K562 (cell line): ENCODE measurements at regions not wholly inside any gene's neighbourhood (a gene's known extent, or its start where the extent isn't known, plus 50 kb on each side); places are given as distances from the start of the nearest gene placed in this dataset.

Experiments used
- ATAC-seq: fragments of 200-7000 bp; cut with Tn5 transposase; 3 replicates; pipeline ENCODE4 v1.9.1; 2020; ENCODE audit warnings: moderate library complexity
- BruUV-seq: library from RNA; stranded (reverse); fragments of 400-500 nt; replicated peaks from 2 replicates; lab custom pipeline; 2021; lab: Mats Ljungman, UMichigan
- CTCF ChIA-PET: fragments of 300-600 bp; formaldehyde crosslinking; extraction: SDS; loops from one replicate; lab custom pipeline; 2021; ENCODE audit warnings: low intra/inter-chr PET ratio; lab: Yijun Ruan, JAX
- POLR2A ChIA-PET: fragments of 300-600, 350-650 bp; sonication (Branson Sonifier 250); formaldehyde crosslinking; extraction: SDS; loops from one replicate; lab custom pipeline; 2021; ENCODE audit warnings: antibody characterized with exemption, inconsistent platforms; lab: Yijun Ruan, JAX
- DNase-seq, 4 experiments: peaks; one replicate each; pipeline versions ENCODE4 v3.0.0 to v3.0.0-alpha.2; 2011 to 2018; ENCODE audit warnings: low spot score in 3 of 4, mixed read lengths in 3 of 4; ENCODE audit errors: extremely low read depth in 1 of 4
- FAIRE-seq: peaks from 2 replicates; lab custom pipeline; 2011; peaks lifted over from hg19 to GRCh38; lab: Jason Lieb, UNC
- H2AFZ ChIP-seq: 2 replicates; pipeline ENCODE4 v1.6.0; 2011; ENCODE audit warnings: low read depth, low read length, control low read depth, inconsistent platforms
- H3K27ac ChIP-seq: fragments of 200-600 bp; 3 replicates; pipeline ENCODE4 v1.8.0; 2011; ENCODE audit warnings: low read depth, mild to moderate bottlenecking, control low read depth, inconsistent platforms, low read length, moderate library complexity, mixed read lengths; ENCODE audit errors: extremely low read depth
- H3K27me3 ChIP-seq, 2 experiments: fragments of 300-600 bp in 1 of 2; 2 replicates in 1 of 2; 3 replicates in 1 of 2; pipeline versions ENCODE4 v1.6.0 to v1.8.0; 2011; ENCODE audit warnings: inconsistent platforms in 2 of 2, low read length in 2 of 2, mild to moderate bottlenecking in 1 of 2, mixed read lengths in 1 of 2, moderate library complexity in 1 of 2; ENCODE audit not compliant: control insufficient read depth in 2 of 2, insufficient read depth in 2 of 2
- H3K36me3 ChIP-seq: fragments of 300-600 bp; 3 replicates; pipeline ENCODE4 v1.8.0; 2011; ENCODE audit warnings: mild to moderate bottlenecking, low read length, inconsistent platforms; ENCODE audit not compliant: control insufficient read depth, insufficient read depth
- H3K4me1 ChIP-seq, 2 experiments: fragments of 200-600 bp in 1 of 2; replicated peaks in 1 of 2; 2 replicates in 1 of 2; 3 replicates in 1 of 2; pipeline versions ENCODE4 v1.5.1 to v1.8.0; 2011; ENCODE audit warnings: inconsistent platforms in 2 of 2, low read length in 2 of 2, mild to moderate bottlenecking in 1 of 2, mixed read lengths in 1 of 2, moderate library complexity in 1 of 2; ENCODE audit not compliant: control insufficient read depth in 2 of 2, insufficient read depth in 2 of 2
- H3K4me2 ChIP-seq: 2 replicates; pipeline ENCODE4 v1.6.1; 2011; ENCODE audit warnings: low read length, control low read depth, inconsistent platforms, mixed read lengths; ENCODE audit not compliant: insufficient read depth
- H3K4me3 ChIP-seq: fragments of 200-600 bp; sonication (generic), shearing (Covaris generic); 2 replicates; pipeline ENCODE4 v1.5.1; 2016; ENCODE audit warnings: control low read depth, inconsistent platforms
- H3K79me2 ChIP-seq: fragments of 200-600 bp; 3 replicates; pipeline ENCODE4 v1.8.0; 2011; ENCODE audit warnings: low read length, inconsistent platforms; ENCODE audit not compliant: control insufficient read depth, insufficient read depth
- H3K9ac ChIP-seq, 2 experiments: 2 replicates each; pipeline versions ENCODE4 v1.6.0 to v1.6.1; 2011; ENCODE audit warnings: low read depth in 2 of 2, low read length in 2 of 2, control low read depth in 1 of 2, inconsistent platforms in 1 of 2, mild to moderate bottlenecking in 1 of 2, mixed read lengths in 1 of 2; ENCODE audit not compliant: insufficient read depth in 1 of 2
- H3K9me1 ChIP-seq: one replicate; pipeline ENCODE4 v1.6.0; 2011; ENCODE audit warnings: inconsistent platforms, mild to moderate bottlenecking, low read length, moderate library complexity; ENCODE audit not compliant: control insufficient read depth, insufficient read depth
- H3K9me3 ChIP-seq: replicated peaks from 2 replicates; pipeline ENCODE4 v1.5.1; 2011; ENCODE audit warnings: low read depth, low read length, inconsistent platforms; ENCODE audit not compliant: control insufficient read depth, insufficient read depth
- H4K20me1 ChIP-seq: replicated peaks from 2 replicates; pipeline ENCODE4 v1.6.1; 2011; ENCODE audit warnings: low read length, inconsistent platforms, mixed read lengths; ENCODE audit not compliant: control insufficient read depth, insufficient read depth
- DIDO1 ChIP-seq: fragments of 450-650 bp; IDR thresholded peaks from 2 replicates; pipeline ENCODE4 v1.6.1; 2016; ENCODE audit warnings: low read depth, missing biosample characterization, missing genetic modification characterization
- ETS2 ChIP-seq: IDR thresholded peaks from 2 replicates; pipeline ENCODE4 v1.6.1; 2016; ENCODE audit warnings: borderline replicate concordance, missing genetic modification characterization, mild to moderate bottlenecking, moderate library complexity, missing compliant biosample characterization; ENCODE audit not compliant: poor library complexity, severe bottlenecking
- EWSR1 ChIP-seq: fragments of 450-650 bp; IDR thresholded peaks from 2 replicates; pipeline ENCODE4 v1.6.1; 2018; ENCODE audit warnings: borderline replicate concordance, mild to moderate bottlenecking, low read depth, moderate library complexity; ENCODE audit not compliant: partially characterized antibody
- HDAC1 ChIP-seq, 2 experiments: fragments of 450-650 bp; IDR thresholded peaks; 2 replicates each; pipeline ENCODE4 v1.6.1; 2016 to 2017; ENCODE audit warnings: inconsistent platforms in 1 of 2, mild to moderate bottlenecking in 1 of 2, moderate library complexity in 1 of 2
- HLTF ChIP-seq: fragments of 450-650 bp; IDR thresholded peaks from 2 replicates; pipeline ENCODE4 v1.6.1; 2016
- MAZ ChIP-seq, 2 experiments: fragments of 450-650 bp in 1 of 2; sonication (generic) in 1 of 2; formaldehyde crosslinking; IDR thresholded peaks in 1 of 2; conservative IDR thresholded peaks in 1 of 2; 2 replicates each; pipeline versions ENCODE4 v1.4.0 to v1.5.0; 2020; ENCODE audit warnings: mild to moderate bottlenecking in 1 of 2, missing genetic modification reagents in 1 of 2
- MEF2D ChIP-seq: conservative IDR thresholded peaks from 2 replicates; pipeline ENCODE4 v1.6.1; 2016; ENCODE audit warnings: low read depth, missing genetic modification characterization, missing compliant biosample characterization
- WGBS: fragments of 100-300 bp; shearing (Covaris generic); methylation state at CpG from one replicate; pipeline ENCODE4 v1.1.6; 2016; ENCODE audit warnings: low coverage, mixed read lengths; ENCODE audit not compliant: insufficient coverage; ENCODE audit errors: missing lambda C conversion rate; 5-methylcytosine and 5-hydroxymethylcytosine counted together
- in situ Hi-C: fragments of 300-500 bp; cut with MboI; formaldehyde crosslinking; loops from 4 replicates; pipeline ENCODE4 v1.15.0; 2018; ENCODE audit warnings: inconsistent platforms, mixed read lengths
- intact Hi-C: fragments of 100-400 bp; cut with micrococcal nuclease; formaldehyde crosslinking; loops from 2 replicates; pipeline ENCODE4 v1.14.2; 2022
- TF ChIP-seq, protein P1 (sequence below): fragments of 450-650 bp; formaldehyde crosslinking; IDR thresholded peaks from 2 replicates; pipeline ENCODE4 v1.4.0; 2020; ENCODE audit warnings: mild to moderate bottlenecking, mixed read lengths
- TF ChIP-seq, protein P2 (sequence below): fragments of 250-450 bp; sonication (Bioruptor Pico); IDR thresholded peaks from 2 replicates; pipeline ENCODE4 v1.6.1; 2021; ENCODE audit warnings: mild to moderate bottlenecking
- TF ChIP-seq, protein P3 (sequence below): fragments of 450-650 bp; IDR thresholded peaks from 2 replicates; pipeline ENCODE4 v1.6.1; 2017; ENCODE audit warnings: mild to moderate bottlenecking, moderate library complexity
- TF ChIP-seq, protein P4 (sequence below), 2 experiments: fragments of 450-650 bp; IDR thresholded peaks; 2 replicates each; pipeline ENCODE4 v1.6.1; 2016; ENCODE audit warnings: mild to moderate bottlenecking in 2 of 2, borderline replicate concordance in 1 of 2, low read depth in 1 of 2, moderate library complexity in 1 of 2

GRCh38 chr4:123298801-123299200 is 97.8 kb upstream of the SPRY1 start:
- Histone ChIP-seq H3K4me1 (no peaks in the 10 kb centered on the region), H3K27ac (no peak overlapping the region), H3K79me2 (no peaks in the 10 kb centered on the region), H2AFZ (no peak overlapping the region), H4K20me1 (no peaks in the 10 kb centered on the region), H3K4me3 (no peak overlapping the region), H3K9me3 (no peaks in the 10 kb centered on the region), H3K9ac (no peak overlapping the region), H3K9me1 (no peaks in the 10 kb centered on the region), H3K27me3 (no peaks in the 10 kb centered on the region), H3K36me3 (no peaks in the 10 kb centered on the region), H3K4me2 (no peak overlapping the region)
- intact Hi-C loops: no loop called here
- no peak for DNase-seq
- CTCF ChIA-PET: no interaction called here
- POLR2A ChIA-PET: no interaction called here
- no TSS peak for BruUV-seq
- FAIRE-seq: no peak
- in situ Hi-C loops: no loop called here
- WGBS: 60% methylated on average over 2 of the region's 2 CpGs
- no peak for ATAC-seq
- no peak for TF ChIP-seq HLTF
- TF ChIP-seq, protein P1, sequence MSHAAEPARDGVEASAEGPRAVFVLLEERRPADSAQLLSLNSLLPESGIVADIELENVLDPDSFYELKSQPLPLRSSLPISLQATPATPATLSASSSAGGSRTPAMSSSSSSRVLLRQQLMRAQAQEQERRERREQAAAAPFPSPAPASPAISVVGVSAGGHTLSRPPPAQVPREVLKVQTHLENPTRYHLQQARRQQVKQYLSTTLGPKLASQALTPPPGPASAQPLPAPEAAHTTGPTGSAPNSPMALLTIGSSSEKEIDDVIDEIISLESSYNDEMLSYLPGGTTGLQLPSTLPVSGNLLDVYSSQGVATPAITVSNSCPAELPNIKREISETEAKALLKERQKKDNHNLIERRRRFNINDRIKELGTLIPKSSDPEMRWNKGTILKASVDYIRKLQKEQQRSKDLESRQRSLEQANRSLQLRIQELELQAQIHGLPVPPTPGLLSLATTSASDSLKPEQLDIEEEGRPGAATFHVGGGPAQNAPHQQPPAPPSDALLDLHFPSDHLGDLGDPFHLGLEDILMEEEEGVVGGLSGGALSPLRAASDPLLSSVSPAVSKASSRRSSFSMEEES (CRISPR knock-in tag): no peak
- TF ChIP-seq HDAC1 (IDR thresholded peaks at IDR 0.05): no peak
- no peak for TF ChIP-seq MEF2D
- TF ChIP-seq, protein P2, sequence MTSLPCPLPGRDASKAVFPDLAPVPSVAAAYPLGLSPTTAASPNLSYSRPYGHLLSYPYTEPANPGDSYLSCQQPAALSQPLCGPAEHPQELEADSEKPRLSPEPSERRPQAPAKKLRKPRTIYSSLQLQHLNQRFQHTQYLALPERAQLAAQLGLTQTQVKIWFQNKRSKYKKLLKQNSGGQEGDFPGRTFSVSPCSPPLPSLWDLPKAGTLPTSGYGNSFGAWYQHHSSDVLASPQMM (CRISPR knock-in tag): no peak
- TF ChIP-seq, protein P3, sequence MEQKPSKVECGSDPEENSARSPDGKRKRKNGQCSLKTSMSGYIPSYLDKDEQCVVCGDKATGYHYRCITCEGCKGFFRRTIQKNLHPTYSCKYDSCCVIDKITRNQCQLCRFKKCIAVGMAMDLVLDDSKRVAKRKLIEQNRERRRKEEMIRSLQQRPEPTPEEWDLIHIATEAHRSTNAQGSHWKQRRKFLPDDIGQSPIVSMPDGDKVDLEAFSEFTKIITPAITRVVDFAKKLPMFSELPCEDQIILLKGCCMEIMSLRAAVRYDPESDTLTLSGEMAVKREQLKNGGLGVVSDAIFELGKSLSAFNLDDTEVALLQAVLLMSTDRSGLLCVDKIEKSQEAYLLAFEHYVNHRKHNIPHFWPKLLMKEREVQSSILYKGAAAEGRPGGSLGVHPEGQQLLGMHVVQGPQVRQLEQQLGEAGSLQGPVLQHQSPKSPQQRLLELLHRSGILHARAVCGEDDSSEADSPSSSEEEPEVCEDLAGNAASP: no peak
- TF ChIP-seq MAZ (CRISPR knock-in tag; conservative IDR thresholded peaks at IDR 0.05 in 1 of 2, IDR thresholded peaks at IDR 0.05 in 1 of 2): no peak
- TF ChIP-seq EWSR1: no peak
- TF ChIP-seq DIDO1: no peak
- TF ChIP-seq, protein P4, sequence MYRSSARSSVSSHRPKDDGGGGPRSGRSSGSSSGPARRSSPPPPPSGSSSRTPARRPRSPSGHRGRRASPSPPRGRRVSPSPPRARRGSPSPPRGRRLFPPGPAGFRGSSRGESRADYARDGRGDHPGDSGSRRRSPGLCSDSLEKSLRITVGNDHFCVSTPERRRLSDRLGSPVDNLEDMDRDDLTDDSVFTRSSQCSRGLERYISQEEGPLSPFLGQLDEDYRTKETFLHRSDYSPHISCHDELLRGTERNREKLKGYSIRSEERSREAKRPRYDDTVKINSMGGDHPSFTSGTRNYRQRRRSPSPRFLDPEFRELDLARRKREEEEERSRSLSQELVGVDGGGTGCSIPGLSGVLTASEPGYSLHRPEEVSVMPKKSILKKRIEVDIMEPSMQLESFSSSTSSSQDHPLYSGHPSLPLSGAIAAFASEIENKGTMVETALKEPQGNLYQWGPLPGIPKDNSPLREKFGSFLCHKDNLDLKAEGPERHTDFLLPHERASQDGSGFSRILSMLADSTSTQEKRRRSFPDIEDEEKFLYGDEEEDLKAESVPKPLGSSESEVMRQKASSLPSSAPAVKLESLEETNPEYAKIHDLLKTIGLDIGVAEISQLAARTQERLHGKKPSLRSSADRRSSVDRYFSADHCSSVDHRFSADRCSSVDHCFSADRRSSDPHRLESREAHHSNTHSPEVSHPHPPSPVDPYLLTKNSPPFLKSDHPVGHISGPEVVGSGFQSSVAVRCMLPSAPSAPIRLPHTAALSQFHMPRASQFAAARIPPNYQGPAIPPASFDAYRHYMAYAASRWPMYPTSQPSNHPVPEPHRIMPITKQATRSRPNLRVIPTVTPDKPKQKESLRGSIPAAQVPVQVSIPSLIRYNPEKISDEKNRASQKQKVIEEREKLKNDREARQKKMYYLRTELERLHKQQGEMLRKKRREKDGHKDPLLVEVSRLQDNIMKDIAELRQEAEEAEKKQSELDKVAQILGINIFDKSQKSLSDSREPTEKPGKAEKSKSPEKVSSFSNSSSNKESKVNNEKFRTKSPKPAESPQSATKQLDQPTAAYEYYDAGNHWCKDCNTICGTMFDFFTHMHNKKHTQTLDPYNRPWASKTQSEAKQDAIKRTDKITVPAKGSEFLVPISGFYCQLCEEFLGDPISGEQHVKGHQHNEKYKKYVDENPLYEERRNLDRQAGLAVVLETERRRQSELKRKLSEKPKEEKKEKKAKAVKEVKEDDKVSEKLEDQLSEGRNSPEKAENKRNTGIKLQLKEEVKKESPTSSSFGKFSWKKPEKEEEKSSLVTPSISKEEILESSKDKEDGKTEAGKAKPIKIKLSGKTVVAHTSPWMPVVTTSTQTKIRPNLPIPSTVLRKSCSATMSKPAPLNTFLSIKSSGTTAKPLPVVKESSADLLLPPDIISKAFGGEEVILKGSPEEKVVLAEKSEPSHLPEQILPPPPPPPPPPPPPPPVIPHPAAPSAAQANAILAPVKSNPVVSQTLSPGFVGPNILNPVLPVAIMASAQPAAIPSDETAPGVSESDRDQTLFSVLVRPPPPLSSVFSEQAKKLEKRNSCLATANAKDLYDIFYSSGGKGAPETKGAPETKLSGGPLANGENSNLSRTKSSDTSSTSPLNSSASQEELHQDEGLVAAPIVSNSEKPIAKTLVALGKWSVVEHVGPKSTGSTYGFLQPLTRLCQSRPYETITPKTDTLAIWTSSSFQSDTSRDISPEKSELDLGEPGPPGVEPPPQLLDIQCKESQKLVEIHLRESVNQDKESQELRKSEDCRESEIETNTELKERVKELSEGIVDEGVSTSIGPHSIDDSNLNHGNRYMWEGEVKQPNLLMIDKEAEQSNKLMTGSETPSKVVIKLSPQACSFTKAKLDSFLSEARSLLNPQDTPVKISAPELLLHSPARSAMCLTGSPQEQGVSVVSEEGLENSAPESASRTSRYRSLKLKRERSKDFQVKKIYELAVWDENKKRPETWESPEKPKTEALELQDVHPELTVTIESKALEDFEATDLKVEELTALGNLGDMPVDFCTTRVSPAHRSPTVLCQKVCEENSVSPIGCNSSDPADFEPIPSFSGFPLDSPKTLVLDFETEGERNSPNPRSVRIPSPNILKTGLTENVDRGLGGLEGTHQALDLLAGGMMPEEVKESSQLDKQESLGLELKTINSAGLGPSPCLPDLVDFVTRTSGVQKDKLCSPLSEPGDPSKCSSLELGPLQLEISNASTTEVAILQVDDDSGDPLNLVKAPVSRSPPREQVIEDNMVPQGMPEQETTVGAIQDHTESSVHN (IDR thresholded peaks at IDR 0.05; ENCODE audit: borderline replicate concordance in 1 of 2, low read depth in 1 of 2): no peak
- no peak for TF ChIP-seq ETS2
